ENCODE measurements at regions not wholly inside any gene's neighbourhood (a gene's known extent, or its start where the extent isn't known, plus 50 kb on each side); places are given as distances from the start of the nearest gene placed in this dataset.

DNA sequence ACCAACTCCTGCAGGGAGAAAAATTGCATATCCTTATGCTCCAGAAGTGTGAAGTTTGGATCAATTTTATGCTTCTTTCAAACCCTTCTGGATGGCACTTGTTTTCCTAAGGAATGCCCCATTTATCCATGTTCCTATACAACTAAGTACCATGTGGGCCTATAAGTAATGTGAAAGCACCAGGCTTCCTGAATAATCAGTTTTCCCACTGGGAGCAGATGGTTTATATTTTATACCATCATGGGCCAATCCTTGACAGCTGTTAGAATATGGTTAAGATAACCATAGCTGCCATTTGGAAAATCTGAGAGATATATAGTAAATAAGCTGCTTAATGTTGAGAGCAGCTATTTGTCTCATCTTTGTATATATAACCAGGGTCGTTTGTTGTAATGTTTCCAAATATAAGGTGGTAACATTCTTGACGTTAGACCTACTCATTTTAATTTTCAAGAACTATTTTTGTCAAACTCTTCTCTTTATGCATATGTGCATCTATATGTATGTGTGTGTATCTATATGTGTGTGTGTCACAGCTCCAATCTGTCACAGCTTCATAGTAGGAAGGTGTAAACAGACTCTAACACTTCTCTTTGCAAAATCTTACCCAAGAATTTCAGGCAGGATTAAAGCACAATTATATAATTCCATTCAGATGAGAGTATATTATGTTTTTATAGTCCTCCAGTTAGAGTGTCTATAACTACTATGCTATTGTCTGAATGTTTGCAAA, 458.7 kb upstream of the GCFC2 start:
- DNase-seq: no peak
- Histone ChIP-seq H3K27ac (no peak overlapping the region), H3K4me3 (no peak overlapping the region), H3K4me1 (no peaks in the 10 kb centered on the region), H3K27me3 (no peaks in the 10 kb centered on the region), H3K36me3 (ENCODE audit: low read depth, missing control alignments) (no peaks in the 10 kb centered on the region), H3K9me3 (no peaks in the 10 kb centered on the region)
- intact Hi-C loops (cut with DNase I; ENCODE audit: low total_unique reads): no loop called here
- TF ChIP-seq, protein P1, sequence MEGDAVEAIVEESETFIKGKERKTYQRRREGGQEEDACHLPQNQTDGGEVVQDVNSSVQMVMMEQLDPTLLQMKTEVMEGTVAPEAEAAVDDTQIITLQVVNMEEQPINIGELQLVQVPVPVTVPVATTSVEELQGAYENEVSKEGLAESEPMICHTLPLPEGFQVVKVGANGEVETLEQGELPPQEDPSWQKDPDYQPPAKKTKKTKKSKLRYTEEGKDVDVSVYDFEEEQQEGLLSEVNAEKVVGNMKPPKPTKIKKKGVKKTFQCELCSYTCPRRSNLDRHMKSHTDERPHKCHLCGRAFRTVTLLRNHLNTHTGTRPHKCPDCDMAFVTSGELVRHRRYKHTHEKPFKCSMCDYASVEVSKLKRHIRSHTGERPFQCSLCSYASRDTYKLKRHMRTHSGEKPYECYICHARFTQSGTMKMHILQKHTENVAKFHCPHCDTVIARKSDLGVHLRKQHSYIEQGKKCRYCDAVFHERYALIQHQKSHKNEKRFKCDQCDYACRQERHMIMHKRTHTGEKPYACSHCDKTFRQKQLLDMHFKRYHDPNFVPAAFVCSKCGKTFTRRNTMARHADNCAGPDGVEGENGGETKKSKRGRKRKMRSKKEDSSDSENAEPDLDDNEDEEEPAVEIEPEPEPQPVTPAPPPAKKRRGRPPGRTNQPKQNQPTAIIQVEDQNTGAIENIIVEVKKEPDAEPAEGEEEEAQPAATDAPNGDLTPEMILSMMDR (IDR thresholded peaks at IDR 0.05): no peak
- 60 to 72% methylated on average over 2 of the region's 2 CpGs for WGBS, 2 donors

DNA sequence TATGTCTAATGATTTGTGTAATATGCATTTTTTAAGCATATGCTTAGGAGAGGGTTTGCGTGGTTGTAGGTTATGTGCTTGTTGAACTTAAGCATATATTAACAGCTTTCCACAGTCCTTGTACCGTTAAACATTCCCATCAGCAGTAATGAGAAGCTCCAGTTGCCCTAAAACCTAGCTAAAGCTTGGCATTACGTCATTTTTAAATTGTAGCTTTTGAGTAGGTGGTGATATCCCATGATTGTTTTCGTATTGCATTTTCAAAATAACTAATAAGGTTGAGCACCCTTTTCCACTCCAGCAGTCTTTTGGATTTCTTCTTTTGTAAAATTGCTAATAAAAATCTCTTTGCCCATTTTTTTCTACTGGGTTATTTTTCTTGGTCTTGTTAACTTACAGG, 453.1 kb upstream of the GCFC2 start:
- 84 to 88% methylated on average over 4 of the region's 4 CpGs for WGBS, 2 donors
- Histone ChIP-seq H3K4me3 (no peak overlapping the region), H3K27ac (no peak overlapping the region), H3K36me3 (ENCODE audit: low read depth, missing control alignments) (no peaks in the 10 kb centered on the region), H3K4me1 (no peaks in the 10 kb centered on the region), H3K27me3 (no peaks in the 10 kb centered on the region), H3K9me3 (no peaks in the 10 kb centered on the region)
- DNase-seq: no peak
- no peak for TF ChIP-seq POLR2A (IDR thresholded peaks at IDR 0.05)
- TF ChIP-seq, protein P1 (IDR thresholded peaks at IDR 0.05): no peak
- intact Hi-C loops (cut with DNase I; ENCODE audit: low total_unique reads): no loop called here

GRCh38 chr2:76160670-76161069, 450.0 kb upstream of the GCFC2 start:
- H3K27ac ChIP-seq: no peak overlapping the region
- no peaks in the 10 kb centered on the region for H3K36me3 ChIP-seq (ENCODE audit: low read depth, missing control alignments)
- H3K9me3 ChIP-seq: no peaks in the 10 kb centered on the region
- WGBS, 2 donors: 86 to 91% methylated on average over 3 of the region's 3 CpGs
- H3K4me1 ChIP-seq: no peaks in the 10 kb centered on the region
- TF ChIP-seq, protein P1 (IDR thresholded peaks at IDR 0.05): no peak
- no peak for TF ChIP-seq POLR2A (IDR thresholded peaks at IDR 0.05)
- H3K4me3 ChIP-seq: no peak overlapping the region
- no peak for DNase-seq
- no peaks in the 10 kb centered on the region for H3K27me3 ChIP-seq
- intact Hi-C loops (cut with DNase I; ENCODE audit: low total_unique reads): no loop called here

DNA sequence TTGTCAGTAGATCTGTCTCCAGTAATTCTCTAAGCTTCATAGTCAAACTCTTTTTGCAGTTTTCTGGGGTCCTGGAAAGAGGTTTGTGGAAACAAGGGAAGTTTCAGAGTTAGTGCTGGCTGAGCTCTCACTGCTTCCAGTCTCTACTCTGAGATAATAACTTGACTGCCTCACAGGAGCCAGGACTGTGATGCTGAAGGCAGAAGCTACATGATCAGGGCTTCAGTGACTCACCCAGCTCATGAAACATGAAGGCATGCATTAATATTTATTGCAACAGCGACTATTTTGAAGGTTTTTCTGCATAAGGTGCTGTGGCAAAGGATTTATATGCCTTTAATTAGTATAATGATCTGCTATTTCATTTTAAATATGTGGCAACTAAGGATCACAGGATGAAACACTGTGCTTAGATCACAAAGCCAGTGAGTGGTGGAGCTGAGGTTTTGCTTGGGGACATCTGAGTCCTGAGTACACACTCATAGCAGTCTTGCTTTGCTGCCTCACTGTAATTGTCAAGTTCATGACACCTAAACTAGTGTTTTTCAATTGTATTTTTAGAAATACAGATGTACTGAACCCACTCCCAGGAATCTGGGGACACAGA, 448.4 kb upstream of the GCFC2 start:
- DNase-seq: no peak
- Histone ChIP-seq H3K4me1 (no peaks in the 10 kb centered on the region), H3K36me3 (ENCODE audit: low read depth, missing control alignments) (no peaks in the 10 kb centered on the region), H3K27ac (no peak overlapping the region), H3K9me3 (no peaks in the 10 kb centered on the region), H3K4me3 (no peak overlapping the region), H3K27me3 (no peaks in the 10 kb centered on the region)
- 76 to 77% methylated on average over 1 of the region's 1 CpG for WGBS, 2 donors
- TF ChIP-seq POLR2A (IDR thresholded peaks at IDR 0.05): no peak
- TF ChIP-seq, protein P1 (IDR thresholded peaks at IDR 0.05): no peak
- intact Hi-C loops (cut with DNase I; ENCODE audit: low total_unique reads): no loop called here

DNA sequence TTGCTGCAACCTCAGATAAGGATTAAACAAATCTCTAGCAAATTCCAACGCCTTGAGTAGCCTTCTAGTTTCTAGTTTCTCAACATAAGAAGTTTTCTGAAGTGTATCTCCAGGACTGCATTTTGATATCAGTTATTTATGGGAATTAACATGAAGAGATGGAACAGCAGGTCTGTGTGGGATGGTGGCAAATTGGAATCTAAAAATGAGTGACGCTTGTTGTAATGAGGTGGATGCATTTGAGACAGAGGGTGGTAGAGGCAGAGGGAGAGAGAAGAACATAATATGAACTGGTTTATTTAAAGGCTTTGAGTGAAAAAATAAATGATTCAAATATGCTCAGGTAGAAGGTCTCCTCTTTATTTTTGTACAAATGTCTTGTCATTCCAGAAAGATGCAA, 446.8 kb upstream of the GCFC2 start:
- TF ChIP-seq POLR2A (IDR thresholded peaks at IDR 0.05): no peak
- TF ChIP-seq, protein P1 (IDR thresholded peaks at IDR 0.05): no peak
- DNase-seq: no peak
- no peaks in the 10 kb centered on the region for H3K9me3 ChIP-seq
- no peak overlapping the region for H3K4me3 ChIP-seq
- 77 to 85% methylated on average over 2 of the region's 2 CpGs for WGBS, 2 donors
- H3K27ac ChIP-seq: no peak overlapping the region
- no peaks in the 10 kb centered on the region for H3K36me3 ChIP-seq (ENCODE audit: low read depth, missing control alignments)
- H3K4me1 ChIP-seq: no peaks in the 10 kb centered on the region
- intact Hi-C loops (cut with DNase I; ENCODE audit: low total_unique reads): no loop called here
- H3K27me3 ChIP-seq: no peaks in the 10 kb centered on the region
